Ovary (tissue), 7 donors: ENCODE measurements at regions not wholly inside any gene's neighbourhood (a gene's known extent, or its start where the extent isn't known, plus 50 kb on each side); places are given as distances from the start of the nearest gene placed in this dataset.

Source experiments
- DNase-seq, 5 donors: peaks; one replicate each; pipeline ENCODE4 v3.0.0-alpha.2; 2019 to 2020
- H3K27ac ChIP-seq, 2 donors: fragments of 200-600 bp; one replicate each; pipeline versions ENCODE4 v1.5.1 to v1.8.0; 2019 to 2022
- H3K27me3 ChIP-seq: fragments of 200-600 bp; one replicate; pipeline ENCODE4 v1.8.0; 2022
- H3K36me3 ChIP-seq: fragments of 200-600 bp; sonication (generic); one replicate; pipeline ENCODE4 v1.5.1; 2019
- H3K4me1 ChIP-seq: one replicate; pipeline ENCODE4 v1.8.1; 2013; ENCODE audit warnings: mild to moderate bottlenecking, moderate library complexity; ENCODE audit not compliant: insufficient read depth
- H3K4me3 ChIP-seq: fragments of 200-600 bp; sonication (generic); one replicate; pipeline ENCODE4 v1.5.1; 2017
- H3K9me3 ChIP-seq, 2 donors: fragments of 200-600 bp in 1 of 2; sonication (generic) in 1 of 2; one replicate each; pipeline versions ENCODE4 v1.5.1 to v1.8.1; 2013 to 2019; ENCODE audit warnings: mild to moderate bottlenecking in 1 of 2, moderate library complexity in 1 of 2
- EP300 ChIP-seq: sonication (generic); formaldehyde crosslinking; IDR thresholded peaks from one replicate; pipeline ENCODE4 v1.6.1; 2017; ENCODE audit warnings: antibody characterized with exemption
- POLR2A ChIP-seq: fragments of 450-650 bp; IDR thresholded peaks from one replicate; pipeline ENCODE4 v1.6.1; 2017; ENCODE audit warnings: antibody characterized with exemption, mild to moderate bottlenecking, moderate library complexity
- WGBS, 3 donors: extraction: QIAGEN DNeasy Blood & Tissue Kit in 1 of 3; methylation state at CpG; one replicate each; pipeline versions ENCODE4 v1.1.5 to v1.1.7; 2013 to 2017; 5-methylcytosine and 5-hydroxymethylcytosine counted together
- intact Hi-C, 4 donors: fragments of 100-400 bp; cut with DNase I; formaldehyde crosslinking; loops; one replicate each; pipeline versions ENCODE4 v1.11.0 to v1.15.1; 2022 to 2023
- TF ChIP-seq, protein P1 (sequence below), 3 donors: fragments of 450-650 bp in 2 of 3; fragments of 200-600 bp in 1 of 3; IDR thresholded peaks; one replicate each; pipeline versions ENCODE4 v1.5.1 to v1.8.0; 2016 to 2022; ENCODE audit warnings: antibody characterized with exemption in 3 of 3, mild to moderate bottlenecking in 1 of 3
- donor health status: DM: no; HTN: no; CAD: no; lungs with moderate emphysema.
- donor health status: DM: no; HTN: no; CAD: no.
- donor health status: Bipolar disorder and iron deficiency.
- donor health status: DM: no; HTN: no; CAD: no.
- donor health status: DM: yes; HTN: yes; CAD: no.

GRCh38 chr2:444937-445884 is 157.3 kb upstream of the ALKAL2 start:
- intact Hi-C loops: no loop called here
- no peaks in the 10 kb centered on the region for H3K36me3 ChIP-seq
- no peaks in the 10 kb centered on the region for H3K27me3 ChIP-seq
- TF ChIP-seq, protein P1, sequence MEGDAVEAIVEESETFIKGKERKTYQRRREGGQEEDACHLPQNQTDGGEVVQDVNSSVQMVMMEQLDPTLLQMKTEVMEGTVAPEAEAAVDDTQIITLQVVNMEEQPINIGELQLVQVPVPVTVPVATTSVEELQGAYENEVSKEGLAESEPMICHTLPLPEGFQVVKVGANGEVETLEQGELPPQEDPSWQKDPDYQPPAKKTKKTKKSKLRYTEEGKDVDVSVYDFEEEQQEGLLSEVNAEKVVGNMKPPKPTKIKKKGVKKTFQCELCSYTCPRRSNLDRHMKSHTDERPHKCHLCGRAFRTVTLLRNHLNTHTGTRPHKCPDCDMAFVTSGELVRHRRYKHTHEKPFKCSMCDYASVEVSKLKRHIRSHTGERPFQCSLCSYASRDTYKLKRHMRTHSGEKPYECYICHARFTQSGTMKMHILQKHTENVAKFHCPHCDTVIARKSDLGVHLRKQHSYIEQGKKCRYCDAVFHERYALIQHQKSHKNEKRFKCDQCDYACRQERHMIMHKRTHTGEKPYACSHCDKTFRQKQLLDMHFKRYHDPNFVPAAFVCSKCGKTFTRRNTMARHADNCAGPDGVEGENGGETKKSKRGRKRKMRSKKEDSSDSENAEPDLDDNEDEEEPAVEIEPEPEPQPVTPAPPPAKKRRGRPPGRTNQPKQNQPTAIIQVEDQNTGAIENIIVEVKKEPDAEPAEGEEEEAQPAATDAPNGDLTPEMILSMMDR (IDR thresholded peaks at IDR 0.05): no peak
- TF ChIP-seq POLR2A (no peak), EP300 (no peak)
- 89 to 91% (median 90%) methylated on average over 34 to 39 of the region's 39 CpGs for WGBS, 3 donors
- H3K9me3 ChIP-seq: no peaks in the 10 kb centered on the region
- no peak for DNase-seq
- H3K4me3 ChIP-seq: no peak overlapping the region
- no peak overlapping the region for H3K27ac ChIP-seq
- H3K4me1 ChIP-seq: no peaks in the 10 kb centered on the region

- WGBS, 3 donors: 62 to 69% (median 67%) methylated on average over 6 of the region's 6 CpGs
- TF ChIP-seq POLR2A: no peak
- TF ChIP-seq EP300: no peak
- TF ChIP-seq, protein P1 (IDR thresholded peaks at IDR 0.05): no peak
- intact Hi-C loops: no loop called here
- Histone ChIP-seq H3K27ac (no peak overlapping the region), H3K4me1 (no peaks in the 10 kb centered on the region), H3K4me3 (no peak overlapping the region), H3K9me3 (no peaks in the 10 kb centered on the region), H3K36me3 (no peaks in the 10 kb centered on the region), H3K27me3 (no peaks in the 10 kb centered on the region)
- no peak for DNase-seq
These were observed 155.8 kb upstream of the ALKAL2 start for GRCh38 chr2:443741-444140.

GRCh38 chr2:443216-443615 is 155.3 kb upstream of the ALKAL2 start:
- no peak overlapping the region for H3K27ac ChIP-seq
- H3K36me3 ChIP-seq: no peaks in the 10 kb centered on the region
- no peak overlapping the region for H3K4me3 ChIP-seq
- no peak for DNase-seq
- no peak for TF ChIP-seq POLR2A
- no peak for TF ChIP-seq EP300
- TF ChIP-seq, protein P1 (IDR thresholded peaks at IDR 0.05): no peak
- WGBS, 3 donors: 87 to 90% (median 87%) methylated on average over 19 of the region's 19 CpGs
- no peaks in the 10 kb centered on the region for H3K4me1 ChIP-seq
- no peaks in the 10 kb centered on the region for H3K9me3 ChIP-seq
- H3K27me3 ChIP-seq: no peaks in the 10 kb centered on the region
- intact Hi-C loops: no loop called here

- WGBS, 3 donors: 82 to 85% (median 85%) methylated on average over 16 of the region's 16 CpGs
- TF ChIP-seq EP300: no peak
- TF ChIP-seq, protein P1 (IDR thresholded peaks at IDR 0.05): no peak
- TF ChIP-seq POLR2A: no peak
- Histone ChIP-seq H3K4me3 (no peak overlapping the region), H3K9me3 (no peaks in the 10 kb centered on the region), H3K36me3 (no peaks in the 10 kb centered on the region), H3K4me1 (no peaks in the 10 kb centered on the region), H3K27me3 (no peaks in the 10 kb centered on the region), H3K27ac (no peak overlapping the region)
- DNase-seq: no peak
- intact Hi-C loops: no loop called here
These were observed 153.5 kb upstream of the ALKAL2 start for GRCh38 chr2:441258-442022.
